SK-MEL-5 (cell line): ENCODE measurements at regions not wholly inside any gene's neighbourhood (a gene's known extent, or its start where the extent isn't known, plus 50 kb on each side); places are given as distances from the start of the nearest gene placed in this dataset.
"Not testable (repeated sequence)": the region's sequence is repeated elsewhere in the genome, so short reads cannot be mapped to it uniquely, and the experiment has no call there.

Experiments
- DNase-seq: peaks from one replicate; pipeline ENCODE4 v3.0.0-alpha.2; 2016; ENCODE audit warnings: low read depth, low spot score
- in situ Hi-C: cut with HindIII; loops from 2 replicates; pipeline ENCODE4 v1.10.0; 2016; ENCODE audit warnings: low sequenced_read_pairs, high pct_unique_total_duplicates, low pct_unique_long_range_greater_than_20kb

DNA sequence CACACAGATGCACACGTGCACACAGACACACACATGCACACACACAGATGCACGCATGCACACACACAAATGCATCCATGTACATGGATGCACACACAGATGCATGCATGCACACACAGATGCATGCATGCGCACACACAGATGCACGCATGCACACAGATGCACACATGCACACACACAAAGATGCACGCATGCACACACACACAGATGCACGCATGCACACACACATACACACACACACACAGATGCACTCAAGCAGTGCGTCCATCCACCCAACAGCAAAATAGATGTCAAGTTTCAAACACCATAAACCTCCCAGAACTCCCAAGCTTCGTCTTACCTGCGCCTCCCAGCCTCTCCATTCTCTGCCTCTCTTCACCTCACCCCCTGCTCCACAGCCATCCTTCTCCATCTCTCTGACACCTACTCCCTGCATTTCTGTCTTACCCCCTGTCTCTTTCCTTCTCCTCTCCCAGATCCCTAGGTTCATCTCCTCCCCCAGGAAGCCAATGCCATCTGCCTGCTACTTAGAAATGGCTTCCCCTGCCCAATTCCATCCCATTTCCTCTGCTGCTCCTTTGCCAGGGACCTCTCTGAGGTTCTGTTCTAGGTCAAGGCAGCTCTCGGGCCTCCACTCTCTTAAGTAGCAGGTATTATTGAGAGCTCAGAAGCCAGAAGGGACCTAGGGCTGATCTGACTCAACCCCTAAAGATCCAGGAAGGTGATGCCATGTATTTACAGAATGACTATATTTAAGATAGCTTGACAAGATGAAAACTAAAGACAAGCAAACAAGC is 297.2 kb downstream of the MED10 start:
- in situ Hi-C loops = no loop called here
- no peak for DNase-seq

DNA sequence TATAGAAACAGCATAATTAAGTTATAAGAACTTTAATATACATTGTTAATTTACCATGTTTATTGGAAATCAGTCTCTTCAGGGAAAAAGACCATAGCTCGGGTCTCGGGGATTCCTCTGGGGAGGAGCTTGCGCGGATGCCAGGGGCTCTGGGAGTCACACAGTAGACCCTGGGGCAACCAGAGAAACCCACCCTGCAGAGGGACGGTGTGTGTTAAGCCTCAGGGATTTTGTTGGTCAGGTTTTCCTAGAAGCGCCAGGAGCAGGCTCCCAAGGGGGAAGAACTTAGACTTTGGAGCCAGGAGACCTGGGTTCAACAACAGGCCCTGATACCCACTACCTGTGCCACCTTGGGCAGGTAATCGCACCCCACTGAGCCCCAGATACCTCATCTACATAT is 297.9 kb downstream of the MED10 start:
- no peak for DNase-seq
- in situ Hi-C loops = no loop called here

DNA sequence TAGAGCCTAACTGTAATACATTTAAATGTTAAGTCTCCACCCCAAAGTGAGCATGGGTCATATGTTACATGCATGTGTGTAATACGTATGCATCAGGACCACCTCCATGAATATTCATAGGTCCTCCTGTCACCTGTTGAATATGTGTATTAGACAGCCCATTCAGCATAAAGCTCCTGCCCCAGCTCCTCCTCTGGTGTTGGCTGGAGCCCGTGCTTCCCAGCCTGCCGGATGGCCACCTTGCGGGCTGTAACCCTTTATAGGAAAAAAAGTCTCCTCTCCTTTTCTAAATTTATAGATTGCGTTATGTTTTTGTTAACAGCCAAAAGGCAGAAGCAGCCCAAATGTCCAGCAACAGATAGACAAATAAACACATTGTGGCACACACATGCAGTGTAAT is 299.5 kb downstream of the MED10 start:
- in situ Hi-C loops = no loop called here
- no peak for DNase-seq

DNA sequence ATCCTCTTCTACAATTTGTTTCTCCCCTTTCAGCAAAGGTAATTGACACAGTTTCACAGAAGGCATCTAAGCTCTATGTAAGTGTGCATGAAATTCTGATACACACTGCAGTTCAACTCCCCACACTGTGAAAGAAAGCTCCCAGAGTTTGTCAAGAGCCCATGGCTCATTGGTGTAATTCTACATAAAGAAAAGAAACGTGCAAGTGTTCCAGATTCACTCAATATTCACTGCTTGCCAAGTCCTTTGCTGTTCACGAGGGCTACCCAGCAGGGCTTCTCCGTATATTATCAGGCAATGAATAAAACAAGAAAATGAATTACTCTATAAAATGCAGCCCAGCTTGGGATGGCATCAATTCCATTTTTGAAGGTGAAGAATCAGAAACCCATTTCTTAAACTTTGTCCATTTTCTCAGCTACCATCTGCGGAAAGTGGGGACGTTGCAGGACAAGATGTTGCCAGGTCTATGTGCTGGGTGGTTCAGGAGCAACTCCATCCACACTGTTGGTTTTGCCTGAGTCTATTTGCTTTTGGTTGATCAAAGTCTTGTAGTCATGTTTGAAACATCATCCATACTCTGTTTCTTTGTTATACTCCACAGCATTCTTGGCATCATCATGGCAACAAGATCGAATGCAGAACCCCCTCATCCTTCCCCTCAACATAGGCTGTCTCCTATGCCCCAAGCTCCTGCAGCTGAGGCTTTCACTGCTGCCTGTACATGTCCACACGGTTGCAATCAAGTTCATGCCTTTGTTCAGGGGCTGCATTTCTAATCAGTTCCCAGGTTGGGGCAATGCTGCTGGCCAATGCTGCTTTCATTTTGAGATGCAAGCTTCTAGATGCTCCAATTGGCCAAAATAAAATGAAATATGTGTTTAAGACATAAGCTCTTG is 301.8 kb downstream of the MED10 start:
- in situ Hi-C loops = no loop called here
- no peak for DNase-seq

DNA sequence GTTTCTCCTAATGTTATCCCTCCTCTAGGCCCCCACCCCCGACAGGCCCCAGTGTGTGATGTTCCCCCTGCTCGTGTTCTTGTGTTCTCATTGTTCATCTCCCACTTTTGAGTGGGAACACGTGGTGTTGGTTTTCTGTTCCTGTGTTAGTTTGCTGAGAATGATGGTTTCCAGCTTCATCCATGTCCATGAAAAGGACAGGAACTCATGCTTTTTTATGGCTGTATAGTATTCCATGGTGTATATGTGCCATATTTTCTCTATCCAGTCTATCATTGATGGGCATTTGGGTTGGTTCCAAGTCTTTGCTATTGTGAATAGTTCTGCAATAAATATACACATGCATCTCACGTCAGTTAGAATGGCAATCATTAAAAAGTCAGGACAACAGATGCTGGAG is 305.9 kb downstream of the MED10 start:
- in situ Hi-C loops, DNase-seq: not testable (repeated sequence)

DNA sequence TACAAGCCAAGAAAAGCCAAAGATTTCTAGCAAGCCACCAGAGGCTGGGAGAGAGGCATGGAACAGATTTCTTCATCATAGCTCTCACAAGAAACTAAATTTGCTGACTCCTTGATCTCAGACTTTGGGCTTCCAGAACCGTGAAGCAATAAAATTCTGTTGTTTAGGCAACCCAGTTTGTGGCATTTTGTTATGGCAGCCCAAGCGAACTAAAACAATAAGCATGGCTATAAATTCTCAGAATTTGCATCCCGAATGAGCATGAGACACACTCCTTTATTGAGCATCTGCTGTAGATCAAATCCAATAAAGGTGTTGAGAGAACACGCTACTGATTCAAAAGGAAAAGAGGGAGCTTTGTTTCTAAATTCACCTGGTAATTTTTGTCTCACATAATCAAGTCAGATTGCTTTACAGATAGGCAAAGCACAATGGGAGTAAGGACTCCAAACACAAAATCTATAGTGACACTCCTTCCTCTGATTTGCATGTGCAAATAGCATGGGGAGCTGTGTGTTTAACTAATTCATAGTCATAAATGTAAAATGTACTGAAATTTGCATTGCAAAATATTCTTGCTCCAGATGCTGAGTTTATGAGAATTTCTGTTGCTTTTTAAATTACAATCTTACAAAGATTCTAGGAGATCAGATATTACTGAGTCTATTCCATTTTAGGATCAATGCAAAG is 308.7 kb downstream of the MED10 start:
- in situ Hi-C loops = no loop called here

DNA sequence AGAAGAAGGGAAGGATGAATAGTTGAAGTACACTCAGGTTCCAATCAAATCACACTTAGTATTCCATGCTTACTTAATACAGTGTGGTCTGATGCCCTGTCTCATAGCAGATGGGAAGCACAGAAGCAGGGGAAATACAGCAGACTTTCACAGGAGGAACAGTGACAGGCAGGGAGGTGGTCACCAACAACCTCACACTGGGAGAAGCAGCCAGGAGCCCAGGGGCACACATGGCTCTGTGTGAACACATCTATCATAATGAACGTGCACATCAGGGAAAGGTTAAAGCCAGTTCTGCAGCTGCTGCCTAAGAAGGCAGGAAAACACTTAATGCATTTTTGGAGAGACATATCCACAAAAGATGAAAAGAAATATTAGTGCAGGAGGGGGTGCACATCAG is 312.3 kb downstream of the MED10 start:
- in situ Hi-C loops = no loop called here

More for the DNA sequence above, 308.7 kb downstream of the MED10 start:
- no peak for DNase-seq

DNA sequence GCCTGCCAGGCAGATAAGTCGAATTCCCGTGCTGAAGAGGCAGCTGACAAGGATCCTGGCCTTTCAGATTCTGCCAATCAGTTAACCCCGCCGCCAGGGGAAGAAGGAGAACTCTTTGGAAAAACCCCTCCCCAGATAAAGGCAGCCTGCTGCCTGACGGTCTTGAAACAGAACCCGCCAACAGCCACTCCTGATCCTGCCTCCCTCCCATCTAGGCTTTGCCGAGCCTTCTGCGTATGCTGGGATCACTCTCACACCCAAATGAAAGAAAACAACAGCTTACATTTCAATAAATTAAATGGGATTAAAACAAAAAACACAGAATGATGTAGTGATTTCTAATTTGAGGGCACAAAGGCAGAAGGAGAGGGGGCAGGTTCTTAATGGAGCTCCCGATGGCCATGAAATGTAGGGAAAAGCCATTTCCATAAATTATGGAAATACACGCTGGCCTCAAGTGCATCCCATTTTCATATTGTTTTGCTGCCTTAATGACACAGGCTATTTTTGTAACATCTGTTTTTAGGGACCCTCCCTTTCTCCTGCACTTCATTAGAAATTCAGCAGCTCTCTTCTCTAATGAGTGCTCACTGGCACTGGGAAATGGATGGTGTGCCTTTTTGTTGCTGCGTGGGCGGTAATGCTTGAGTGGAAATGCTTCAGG is 319.1 kb downstream of the MED10 start:
- DNase-seq = no peak
- in situ Hi-C loops = no loop called here

More for the DNA sequence above, 312.3 kb downstream of the MED10 start:
- DNase-seq = no peak

DNA sequence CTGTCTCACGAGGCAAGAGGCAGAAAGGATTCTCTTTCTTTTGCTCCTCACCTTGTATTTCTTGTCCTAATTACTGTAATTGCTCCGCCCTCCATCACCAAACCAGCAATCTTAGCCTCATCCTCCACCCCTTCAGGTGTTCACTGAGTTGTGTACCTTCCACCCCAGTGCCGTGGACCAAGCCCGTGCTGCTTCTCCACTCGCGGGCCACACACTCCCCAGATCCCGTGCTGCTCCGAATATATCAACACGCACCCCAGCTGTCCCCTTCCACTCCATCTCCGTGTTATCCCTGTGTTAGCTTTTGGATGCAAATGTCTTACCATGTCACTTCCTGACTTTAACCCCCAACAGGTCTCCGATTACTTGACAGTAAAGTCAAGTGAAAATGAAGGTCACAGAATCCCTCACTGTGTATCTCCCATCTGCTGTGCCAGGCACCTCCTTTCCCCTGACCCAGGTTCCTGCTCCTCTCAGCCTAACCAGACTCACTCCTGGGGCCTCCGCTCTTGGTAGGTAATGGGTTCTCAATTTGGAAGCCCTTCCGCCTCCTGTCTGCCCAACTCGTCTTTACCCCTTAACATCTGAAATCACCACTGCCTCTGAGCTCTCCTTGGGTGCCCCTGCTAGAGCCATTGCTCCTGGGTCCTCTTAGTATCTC is 320.2 kb downstream of the MED10 start:
- in situ Hi-C loops = no loop called here
- DNase-seq = no peak

DNA sequence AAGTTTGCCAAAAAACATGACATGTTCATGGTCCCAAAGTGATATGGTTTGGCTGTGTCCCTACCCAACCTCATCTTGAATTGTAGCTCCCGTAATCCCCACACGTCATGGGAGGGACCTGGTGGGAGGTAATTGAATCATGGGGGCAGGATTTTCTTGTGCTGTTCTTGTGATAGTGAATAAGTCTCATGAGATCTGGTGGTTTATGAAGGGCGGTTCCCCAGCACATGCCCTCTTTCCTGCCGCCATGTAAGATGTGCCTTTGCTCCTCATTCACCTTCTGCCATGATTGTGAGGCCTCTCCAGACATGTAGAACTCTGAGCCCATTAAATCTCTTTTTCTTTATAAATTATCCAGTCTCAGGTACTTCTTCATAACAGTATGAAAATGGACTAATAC is 322.1 kb downstream of the MED10 start:
- DNase-seq = no peak
- in situ Hi-C loops = no loop called here

DNA sequence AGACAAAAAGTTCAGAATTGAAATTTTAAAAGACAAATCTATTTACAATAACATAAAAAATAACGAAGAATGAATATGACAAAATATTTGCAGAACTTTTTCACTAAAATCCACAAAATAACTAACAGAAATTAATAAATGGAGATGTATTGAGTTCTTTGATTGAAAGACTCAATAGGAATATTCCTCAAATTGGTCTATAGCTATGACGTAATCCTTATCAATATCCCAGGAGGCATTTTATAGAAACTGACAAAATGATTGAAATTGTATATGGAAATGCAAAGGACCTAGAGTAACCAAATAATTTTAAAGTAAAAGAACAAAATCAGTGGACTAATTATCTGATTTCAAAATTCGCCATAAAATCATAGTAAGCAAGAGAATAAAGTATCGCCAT is 328.7 kb downstream of the MED10 start:
- no peak for DNase-seq
- in situ Hi-C loops = no loop called here

DNA sequence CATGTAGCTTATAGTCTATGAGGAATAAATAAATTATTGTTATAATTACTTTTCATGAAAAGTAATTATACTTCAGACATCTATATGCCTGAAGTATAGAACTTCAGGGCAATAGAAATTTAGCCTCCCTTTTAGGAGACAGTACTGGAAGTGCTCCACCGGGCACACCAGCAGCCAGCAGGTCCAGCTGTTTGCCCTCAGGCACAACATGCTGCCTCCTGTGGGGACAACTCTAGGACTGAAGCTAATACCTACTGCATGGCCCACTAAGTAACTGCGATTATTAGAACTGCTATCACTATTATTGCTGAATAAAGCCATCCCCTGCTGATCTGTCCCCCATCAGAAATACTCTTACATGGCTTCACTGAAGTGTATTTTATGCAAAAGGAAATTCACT is 329.6 kb downstream of the MED10 start:
- in situ Hi-C loops = no loop called here
- no peak for DNase-seq

DNA sequence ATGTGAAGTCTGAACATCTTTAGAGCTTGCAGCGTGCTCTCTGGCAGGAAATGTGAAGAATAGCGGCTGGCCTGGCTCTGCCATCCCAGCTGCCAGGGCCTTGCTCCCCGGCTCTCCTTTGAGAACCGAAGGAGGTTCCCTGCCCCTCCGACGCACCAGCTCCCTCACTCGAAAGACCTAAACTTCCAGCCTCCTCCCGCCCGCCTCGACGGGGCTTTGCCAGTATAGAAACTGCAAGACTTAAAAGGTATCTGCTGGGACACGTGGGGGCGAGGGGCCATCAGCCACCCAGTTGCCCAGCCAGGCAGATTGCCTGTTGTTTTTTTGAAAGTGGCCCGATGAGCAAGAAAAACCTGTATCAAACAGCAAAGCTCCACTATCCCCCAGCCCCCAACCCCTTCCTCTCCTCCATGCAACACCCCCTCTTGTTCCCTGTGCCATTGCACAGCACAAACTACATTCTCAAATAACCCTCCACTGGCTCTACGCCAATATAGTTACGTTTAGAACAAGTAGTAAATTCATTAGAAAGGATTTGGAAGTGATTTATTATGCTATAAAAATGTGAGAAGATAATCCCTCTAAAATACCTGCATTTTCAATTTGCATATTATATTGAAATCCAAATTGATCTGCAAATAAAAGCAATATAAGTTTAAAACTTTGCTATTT is 331.9 kb downstream of the MED10 start:
- in situ Hi-C loops = no loop called here
- no peak for DNase-seq

DNA sequence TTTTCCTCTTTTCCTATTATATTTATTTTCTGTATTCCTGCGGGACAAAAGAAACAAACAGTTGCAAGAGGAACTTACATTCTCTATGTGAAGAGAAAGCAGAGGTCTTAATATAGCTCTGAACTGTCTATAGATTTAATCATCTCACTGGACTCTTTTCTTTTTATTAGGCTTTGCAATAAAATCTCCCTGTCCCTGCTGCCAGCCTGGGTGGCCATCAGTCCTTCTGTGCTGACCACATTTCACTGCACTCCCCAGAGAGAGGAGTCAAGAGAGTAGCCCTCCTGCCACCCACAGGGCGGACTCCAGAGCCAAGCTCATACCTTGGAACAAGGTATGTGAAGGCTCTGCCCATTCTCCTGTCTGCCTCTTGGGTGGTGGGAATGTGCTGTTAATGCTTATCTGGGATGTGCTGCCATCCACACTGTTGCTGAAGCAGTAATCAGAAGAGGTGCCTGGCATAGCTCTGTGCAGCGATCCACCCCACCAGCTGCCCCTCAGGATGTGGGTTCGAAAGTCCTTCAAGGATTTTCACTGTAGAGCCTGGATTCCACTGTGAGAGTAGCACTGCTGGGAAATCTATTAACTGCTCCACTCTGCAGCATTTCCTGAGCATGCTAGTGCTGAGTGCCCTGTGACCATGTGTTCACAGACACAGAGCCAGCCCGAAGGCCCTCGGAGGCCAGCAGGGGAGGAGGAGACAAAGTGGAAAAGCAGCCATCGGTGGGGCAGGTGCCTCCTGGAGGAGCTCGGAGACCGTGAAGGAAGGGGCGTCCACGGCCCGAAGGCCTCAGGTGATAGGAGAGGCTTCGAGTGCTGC is 334.6 kb downstream of the MED10 start:
- DNase-seq = no peak

DNA sequence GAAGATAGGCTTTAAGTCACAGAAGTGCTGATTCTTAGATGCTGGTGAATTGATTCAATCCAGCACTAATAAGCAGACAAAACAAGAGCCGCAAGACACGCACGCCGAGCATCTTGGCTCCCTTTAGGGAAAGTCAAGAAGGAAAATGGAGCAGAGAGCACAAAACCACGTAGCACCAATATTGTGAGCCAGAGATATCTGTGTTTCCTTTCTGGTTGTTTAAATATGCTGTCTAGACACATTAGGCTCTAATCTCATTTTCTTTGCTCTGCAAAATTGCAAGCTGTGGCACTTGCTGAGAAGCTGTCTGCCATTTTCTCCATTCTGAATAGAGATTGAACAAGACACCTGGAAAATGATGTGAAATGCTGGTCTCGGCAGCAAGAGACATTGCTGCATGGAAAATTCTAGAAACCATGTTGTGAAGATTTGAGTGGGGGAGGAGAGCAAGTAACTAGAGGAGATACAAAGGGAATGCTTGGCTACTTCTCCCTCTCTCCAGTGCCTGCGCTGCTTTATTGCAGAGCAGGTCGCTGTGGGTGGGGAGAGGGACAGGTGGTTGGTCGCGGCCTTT is 336.3 kb downstream of the MED10 start:
- in situ Hi-C loops = no loop called here
- no peak for DNase-seq

More for the DNA sequence above, 334.6 kb downstream of the MED10 start:
- in situ Hi-C loops = no loop called here

DNA sequence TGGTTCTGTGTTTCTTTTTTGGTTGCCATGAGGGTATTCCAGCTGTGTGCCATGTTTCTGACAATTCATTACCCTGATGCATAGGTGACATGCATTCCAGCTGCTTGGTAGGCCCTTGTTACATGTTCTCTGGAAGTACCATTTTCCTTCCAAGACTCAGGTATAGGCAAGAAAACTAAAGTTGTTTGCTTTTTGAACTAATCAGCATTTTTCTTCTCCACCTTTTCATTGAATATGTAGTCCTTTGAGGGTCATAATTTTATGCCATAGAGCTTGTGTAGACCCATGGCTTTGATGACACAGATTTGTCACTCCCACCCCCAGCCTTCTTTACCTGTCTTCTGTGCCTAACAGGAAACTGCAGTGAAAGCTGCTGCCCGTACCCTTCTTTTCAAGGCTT is 339.2 kb downstream of the MED10 start:
- in situ Hi-C loops = no loop called here
- DNase-seq = no peak
